ENCODE measurements at regions not wholly inside any gene's neighbourhood (a gene's known extent, or its start where the extent isn't known, plus 50 kb on each side); places are given as distances from the start of the nearest gene placed in this dataset.

DNA sequence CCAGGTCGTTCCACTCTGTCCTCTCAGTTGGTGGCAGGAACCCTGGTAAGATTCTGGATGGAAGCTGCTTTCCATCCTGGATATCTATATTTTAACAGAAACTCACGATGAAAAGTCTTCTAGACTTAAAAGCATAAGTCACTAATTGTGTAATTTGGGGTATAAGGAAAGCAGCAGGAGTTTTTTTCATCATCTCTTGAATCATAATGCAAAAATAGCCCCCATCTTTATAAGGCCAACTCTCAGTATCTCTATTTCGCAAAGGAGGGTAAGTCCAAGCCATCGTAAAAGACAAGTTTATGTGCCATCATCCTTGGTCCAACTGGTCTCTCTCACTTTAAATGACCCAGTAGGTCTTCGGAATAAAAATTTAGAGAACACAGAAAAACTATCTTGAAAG is 95.1 kb downstream of the FAM50B start:
- TF ChIP-seq, protein P1, sequence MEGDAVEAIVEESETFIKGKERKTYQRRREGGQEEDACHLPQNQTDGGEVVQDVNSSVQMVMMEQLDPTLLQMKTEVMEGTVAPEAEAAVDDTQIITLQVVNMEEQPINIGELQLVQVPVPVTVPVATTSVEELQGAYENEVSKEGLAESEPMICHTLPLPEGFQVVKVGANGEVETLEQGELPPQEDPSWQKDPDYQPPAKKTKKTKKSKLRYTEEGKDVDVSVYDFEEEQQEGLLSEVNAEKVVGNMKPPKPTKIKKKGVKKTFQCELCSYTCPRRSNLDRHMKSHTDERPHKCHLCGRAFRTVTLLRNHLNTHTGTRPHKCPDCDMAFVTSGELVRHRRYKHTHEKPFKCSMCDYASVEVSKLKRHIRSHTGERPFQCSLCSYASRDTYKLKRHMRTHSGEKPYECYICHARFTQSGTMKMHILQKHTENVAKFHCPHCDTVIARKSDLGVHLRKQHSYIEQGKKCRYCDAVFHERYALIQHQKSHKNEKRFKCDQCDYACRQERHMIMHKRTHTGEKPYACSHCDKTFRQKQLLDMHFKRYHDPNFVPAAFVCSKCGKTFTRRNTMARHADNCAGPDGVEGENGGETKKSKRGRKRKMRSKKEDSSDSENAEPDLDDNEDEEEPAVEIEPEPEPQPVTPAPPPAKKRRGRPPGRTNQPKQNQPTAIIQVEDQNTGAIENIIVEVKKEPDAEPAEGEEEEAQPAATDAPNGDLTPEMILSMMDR (optimal IDR thresholded peaks at IDR 0.05 in 1 of 3, IDR thresholded peaks at IDR 0.05 in 1 of 3, conservative IDR thresholded peaks at IDR 0.05 in 1 of 3; ENCODE audit: extremely low read depth in 1 of 3, insufficient read depth in 2 of 3, low read length in 3 of 3), result no peak
- no peak for TF ChIP-seq EZH2 (IDR thresholded peaks at IDR 0.05; ENCODE audit: low read length)
